HCT116 (cell line): ENCODE measurements at regions not wholly inside any gene's neighbourhood (a gene's known extent, or its start where the extent isn't known, plus 50 kb on each side); places are given as distances from the start of the nearest gene placed in this dataset.

ENCODE experiments used
- ATAC-seq: fragments of 200-7000 bp; cut with Tn5 transposase; 2 replicates; pipeline ENCODE4 v1.9.1; 2020; ENCODE audit warnings: mild to moderate bottlenecking, moderate library complexity
- BruUV-seq: library from RNA; stranded (reverse); fragments of 400-500 nt; replicated peaks from 2 replicates; lab custom pipeline; 2021; lab: Mats Ljungman, UMichigan
- CTCF ChIA-PET: fragments of 300-600 bp; sonication (Branson Sonifier 250); formaldehyde crosslinking; loops from one replicate; lab custom pipeline; 2021; ENCODE audit warnings: antibody characterized with exemption; lab: Charles Lee
- POLR2A ChIA-PET: fragments of 300-600, 350-600 bp; sonication (Branson Sonifier 250); formaldehyde crosslinking; loops from one replicate; lab custom pipeline; 2021; ENCODE audit warnings: antibody characterized with exemption; lab: Charles Lee
- RAD21 ChIA-PET, 2 experiments: fragments of 300-600 bp; sonication (Branson Sonifier 250); formaldehyde crosslinking; loops; one replicate each; lab custom pipeline; 2023; ENCODE audit warnings: low total read pairs in 2 of 2; ENCODE audit not compliant: uncharacterized antibody in 2 of 2, unreplicated experiment in 2 of 2, low non-redundant PET in 1 of 2; lab: Charles Lee
- DNase-seq: peaks from one replicate; pipeline ENCODE4 v3.0.0-alpha.2; 2010; ENCODE audit warnings: low read depth, low spot score
- H2AFZ ChIP-seq: fragments of 200-600 bp; shearing (Covaris generic), sonication (generic); 2 replicates; pipeline ENCODE4 v1.6.1; 2017; ENCODE audit warnings: low read depth, mixed run types, mixed read lengths, antibody characterized with exemption, low read length; ENCODE audit not compliant: poor library complexity, severe bottlenecking
- H3K27ac ChIP-seq: 2 replicates; pipeline ENCODE4 v1.5.1; 2012; ENCODE audit warnings: low read depth, low read length
- H3K27me3 ChIP-seq: fragments of 200-600 bp; sonication (generic); 2 replicates; pipeline ENCODE4 v1.6.1; 2016; ENCODE audit warnings: mixed run types, low read length, mixed read lengths; ENCODE audit not compliant: insufficient read depth
- H3K36me3 ChIP-seq, 2 experiments: fragments of 200-500 bp in 1 of 2; fragments of 200-600 bp in 1 of 2; sonication (Bioruptor generic) in 1 of 2; sonication (generic) in 1 of 2; 2 replicates each; pipeline versions ENCODE4 v1.5.1 to v1.6.1; 2014 to 2016; ENCODE audit warnings: low read length in 2 of 2, inconsistent platforms in 1 of 2, mixed read lengths in 1 of 2, mixed run types in 1 of 2; ENCODE audit not compliant: insufficient read depth in 2 of 2, control insufficient read depth in 1 of 2
- H3K4me1 ChIP-seq, 2 experiments: fragments of 200-600 bp in 1 of 2; sonication (generic) in 1 of 2; 2 replicates each; pipeline versions ENCODE4 v1.5.1 to v1.6.1; 2012 to 2017; ENCODE audit warnings: low read length in 2 of 2, inconsistent platforms in 1 of 2, mild to moderate bottlenecking in 1 of 2, mixed read lengths in 1 of 2, mixed run types in 1 of 2, moderate library complexity in 1 of 2; ENCODE audit not compliant: insufficient read depth in 2 of 2, control insufficient read depth in 1 of 2
- H3K4me2 ChIP-seq: fragments of 200-600 bp; sonication (generic); 2 replicates; pipeline ENCODE4 v1.6.1; 2017; ENCODE audit warnings: mixed run types, low read length, mixed read lengths
- H3K4me3 ChIP-seq, 2 experiments: fragments of 200-600 bp in 1 of 2; sonication (generic) in 1 of 2; replicated peaks in 1 of 2; 2 replicates each; pipeline ENCODE4 v1.5.1; 2011 to 2016; ENCODE audit warnings: low read length in 2 of 2, control low read depth in 1 of 2, low read depth in 1 of 2, mild to moderate bottlenecking in 1 of 2, mixed read lengths in 1 of 2, mixed run types in 1 of 2
- H3K79me2 ChIP-seq: fragments of 200-600 bp; sonication (generic); 2 replicates; pipeline ENCODE4 v1.6.1; 2017; ENCODE audit warnings: mild to moderate bottlenecking, mixed run types, low read length, moderate library complexity, mixed read lengths; ENCODE audit not compliant: insufficient read depth
- H3K9ac ChIP-seq: fragments of 200-600 bp; sonication (generic); 2 replicates; pipeline ENCODE4 v1.6.1; 2016; ENCODE audit warnings: low read length, mixed read lengths
- H3K9me2 ChIP-seq: fragments of 200-600 bp; sonication (generic), shearing (Covaris generic); 2 replicates; pipeline ENCODE4 v1.6.1; 2017; ENCODE audit warnings: mixed run types, mild to moderate bottlenecking, moderate library complexity; ENCODE audit not compliant: insufficient read depth
- H3K9me3 ChIP-seq, 2 experiments: fragments of 200-500 bp in 1 of 2; fragments of 200-600 bp in 1 of 2; sonication (Bioruptor generic) in 1 of 2; sonication (generic) in 1 of 2; 2 replicates each; pipeline ENCODE4 v1.6.1; 2014 to 2017; ENCODE audit warnings: low read length in 2 of 2, mixed read lengths in 2 of 2, inconsistent platforms in 1 of 2, low read depth in 1 of 2, mild to moderate bottlenecking in 1 of 2, mixed run types in 1 of 2, moderate library complexity in 1 of 2; ENCODE audit not compliant: control insufficient read depth in 1 of 2, insufficient read depth in 1 of 2
- H4K20me1 ChIP-seq: fragments of 200-600 bp; sonication (generic), shearing (Covaris generic); 2 replicates; pipeline ENCODE4 v1.6.1; 2017; ENCODE audit warnings: mixed run types, mild to moderate bottlenecking, moderate library complexity; ENCODE audit not compliant: insufficient read depth
- ATF3 ChIP-seq: IDR thresholded peaks from 2 replicates; pipeline ENCODE4 v1.6.1; 2012
- CTCF ChIP-seq, 3 experiments: fragments of 200-600 bp in 1 of 3; sonication (generic) in 1 of 3; IDR thresholded peaks in 2 of 3; conservative IDR thresholded peaks in 1 of 3; 2 replicates each; pipeline ENCODE4 v1.5.1; 2012 to 2017; ENCODE audit warnings: low read depth in 2 of 3, low read length in 2 of 3, antibody characterized with exemption in 1 of 3, borderline replicate concordance in 1 of 3, control low read depth in 1 of 3, mild to moderate bottlenecking in 1 of 3, mixed read lengths in 1 of 3, mixed run types in 1 of 3, moderate library complexity in 1 of 3; ENCODE audit not compliant: insufficient read depth in 1 of 3
- EGR1 ChIP-seq: IDR thresholded peaks from 2 replicates; pipeline ENCODE4 v1.6.1; 2012; ENCODE audit warnings: low read depth
- EZH2phosphoT487 ChIP-seq: fragments of 200-600 bp; IDR thresholded peaks from 2 replicates; pipeline ENCODE4 v1.6.1; 2018; ENCODE audit warnings: antibody characterized with exemption, borderline replicate concordance
- FOSL1 ChIP-seq: IDR thresholded peaks from 2 replicates; pipeline ENCODE4 v1.6.1; 2012; ENCODE audit warnings: low read depth
- JUND ChIP-seq: IDR thresholded peaks from 2 replicates; pipeline ENCODE4 v1.6.1; 2012
- MAX ChIP-seq: IDR thresholded peaks from 2 replicates; pipeline ENCODE4 v1.6.1; 2012
- POLR2A ChIP-seq: IDR thresholded peaks from 2 replicates; pipeline ENCODE4 v1.7.0; 2011; ENCODE audit warnings: borderline replicate concordance; ENCODE audit not compliant: insufficient read depth, insufficient read length; ENCODE audit errors: extremely low read depth
- REST ChIP-seq: IDR thresholded peaks from 2 replicates; pipeline ENCODE4 v1.6.1; 2012; ENCODE audit warnings: low read depth
- SP1 ChIP-seq: IDR thresholded peaks from 2 replicates; pipeline ENCODE4 v1.6.1; 2012; ENCODE audit warnings: low read depth
- SRF ChIP-seq: IDR thresholded peaks from 2 replicates; pipeline ENCODE4 v1.6.1; 2012; ENCODE audit warnings: low read depth
- TCF7L2 ChIP-seq: IDR thresholded peaks from 2 replicates; pipeline ENCODE4 v1.7.0; 2011; ENCODE audit warnings: borderline replicate concordance, inconsistent platforms; ENCODE audit not compliant: insufficient read depth, insufficient read length; ENCODE audit errors: extremely low read depth
- ZBTB33 ChIP-seq: IDR thresholded peaks from 2 replicates; pipeline ENCODE4 v1.6.1; 2011; ENCODE audit warnings: mild to moderate bottlenecking, low read length, moderate library complexity; ENCODE audit not compliant: insufficient replicate concordance; ENCODE audit errors: extremely low read depth
- ZFX ChIP-seq: fragments of 450-650 bp; IDR thresholded peaks from 2 replicates; pipeline ENCODE4 v1.6.1; 2017
- intact Hi-C: fragments of 100-400 bp; cut with micrococcal nuclease; formaldehyde crosslinking; loops from 2 replicates; pipeline ENCODE4 v1.10.0; 2022

- no peak overlapping the region for H3K4me2 ChIP-seq
- no peaks in the 10 kb centered on the region for H3K9me2 ChIP-seq
- no peaks in the 10 kb centered on the region for H3K36me3 ChIP-seq
- H3K9ac ChIP-seq: no peak overlapping the region
- H3K27ac ChIP-seq: no peak overlapping the region
- H3K9me3 ChIP-seq: no peaks in the 10 kb centered on the region
- CTCF ChIA-PET: no interaction called here
- BruUV-seq: no TSS peak
- H3K4me3 ChIP-seq: no peak overlapping the region
- TF ChIP-seq EGR1 (no peak), JUND (no peak), ATF3 (no peak), CTCF (IDR thresholded peaks at IDR 0.05 in 2 of 3, conservative IDR thresholded peaks at IDR 0.05 in 1 of 3; ENCODE audit: borderline replicate concordance in 1 of 3, insufficient read depth in 1 of 3, low read depth in 2 of 3, low read length in 2 of 3) (no peak), TCF7L2 (no peak), EZH2phosphoT487 (no peak), SP1 (no peak), POLR2A (no peak), ZBTB33 (no peak), SRF (no peak), ZFX (no peak), MAX (no peak), FOSL1 (no peak), REST (no peak)
- H3K79me2 ChIP-seq: no peaks in the 10 kb centered on the region
- DNase-seq: no peak
- POLR2A ChIA-PET: no interaction called here
- H2AFZ ChIP-seq: no peak overlapping the region
- RAD21 ChIA-PET: no interaction called here
- intact Hi-C loops: no loop called here
- H3K27me3 ChIP-seq: no peaks in the 10 kb centered on the region
- ATAC-seq: no peak
- H3K4me1 ChIP-seq: no peaks in the 10 kb centered on the region
- no peaks in the 10 kb centered on the region for H4K20me1 ChIP-seq
These were observed 2017.8 kb downstream of the C4orf33 start for GRCh38 chr4:131113704-131114103.
